Gastrocnemius medialis (tissue), 4 donors: ENCODE measurements at regions not wholly inside any gene's neighbourhood (a gene's known extent, or its start where the extent isn't known, plus 50 kb on each side); places are given as distances from the start of the nearest gene placed in this dataset.
"Not testable (repeated sequence)": the region's sequence is repeated elsewhere in the genome, so short reads cannot be mapped to it uniquely, and the experiment has no call there.

Source experiments
- POLR2A ChIP-seq, 2 donors: fragments of 450-650 bp; IDR thresholded peaks; one replicate each; pipeline ENCODE4 v1.6.1; 2017; ENCODE audit warnings: antibody characterized with exemption in 2 of 2, mild to moderate bottlenecking in 2 of 2, moderate library complexity in 2 of 2
- TF ChIP-seq, protein P1 (sequence below), 5 experiments: fragments of 450-650 bp in 3 of 5; fragments of 200-600 bp in 2 of 5; sonication (generic) in 2 of 5; IDR thresholded peaks in 4 of 5; conservative IDR thresholded peaks in 1 of 5; 1 replicate in 4 of 5; 2 replicates in 1 of 5; pipeline ENCODE4 v1.5.1; 2016 to 2019; ENCODE audit warnings: antibody characterized with exemption in 5 of 5, mild to moderate bottlenecking in 3 of 5, moderate library complexity in 3 of 5

- TF ChIP-seq, protein P1, sequence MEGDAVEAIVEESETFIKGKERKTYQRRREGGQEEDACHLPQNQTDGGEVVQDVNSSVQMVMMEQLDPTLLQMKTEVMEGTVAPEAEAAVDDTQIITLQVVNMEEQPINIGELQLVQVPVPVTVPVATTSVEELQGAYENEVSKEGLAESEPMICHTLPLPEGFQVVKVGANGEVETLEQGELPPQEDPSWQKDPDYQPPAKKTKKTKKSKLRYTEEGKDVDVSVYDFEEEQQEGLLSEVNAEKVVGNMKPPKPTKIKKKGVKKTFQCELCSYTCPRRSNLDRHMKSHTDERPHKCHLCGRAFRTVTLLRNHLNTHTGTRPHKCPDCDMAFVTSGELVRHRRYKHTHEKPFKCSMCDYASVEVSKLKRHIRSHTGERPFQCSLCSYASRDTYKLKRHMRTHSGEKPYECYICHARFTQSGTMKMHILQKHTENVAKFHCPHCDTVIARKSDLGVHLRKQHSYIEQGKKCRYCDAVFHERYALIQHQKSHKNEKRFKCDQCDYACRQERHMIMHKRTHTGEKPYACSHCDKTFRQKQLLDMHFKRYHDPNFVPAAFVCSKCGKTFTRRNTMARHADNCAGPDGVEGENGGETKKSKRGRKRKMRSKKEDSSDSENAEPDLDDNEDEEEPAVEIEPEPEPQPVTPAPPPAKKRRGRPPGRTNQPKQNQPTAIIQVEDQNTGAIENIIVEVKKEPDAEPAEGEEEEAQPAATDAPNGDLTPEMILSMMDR (IDR thresholded peaks at IDR 0.05 in 4 of 5, conservative IDR thresholded peaks at IDR 0.05 in 1 of 5): not testable (repeated sequence)
- TF ChIP-seq POLR2A (IDR thresholded peaks at IDR 0.05): not testable (repeated sequence)
These were observed 93.6 kb upstream of the METAP2 start for GRCh38 chr12:95380334-95380733.
